ENCODE measurements at regions not wholly inside any gene's neighbourhood (a gene's known extent, or its start where the extent isn't known, plus 50 kb on each side); places are given as distances from the start of the nearest gene placed in this dataset.

GRCh38 chr5:44568519-44568918 lies 179.3 kb upstream of the FGF10 start:
- Histone ChIP-seq H3K27me3 (ENCODE audit: insufficient read depth) (no peaks in the 10 kb centered on the region), H3K9me2 (no peaks in the 10 kb centered on the region), H2AFZ (ENCODE audit: low read depth) (no peak overlapping the region), H3F3A (replicated peaks; ENCODE audit: insufficient read depth) (no peaks in the 10 kb centered on the region), H3K36me3 (replicated peaks in 1 of 2; ENCODE audit: control insufficient read depth in 1 of 2, insufficient read depth in 2 of 2, low read length in 1 of 2) (no peaks in the 10 kb centered on the region), H3K4me1 (ENCODE audit: control insufficient read depth in 1 of 2, insufficient read depth in 2 of 2, low read depth in 1 of 2, low read length in 1 of 2) (no peaks in the 10 kb centered on the region), H3K79me2 (ENCODE audit: insufficient read depth) (no peaks in the 10 kb centered on the region), H3K9me3 (no peaks in the 10 kb centered on the region), H3K4me3 (ENCODE audit: low read depth in 2 of 2, low read length in 1 of 2) (no peak overlapping the region), H3K9ac (no peak overlapping the region), H3K4me2 (no peak overlapping the region), H4K20me1 (ENCODE audit: insufficient read depth) (no peaks in the 10 kb centered on the region), H3K27ac (ENCODE audit: low read depth in 2 of 2, low read length in 1 of 2) (no peak overlapping the region)
- TF ChIP-seq CHD2 (IDR thresholded peaks at IDR 0.05; ENCODE audit: low read length, partially characterized antibody) (no peak), ELF1 (IDR thresholded peaks at IDR 0.05) (no peak), EZH2phosphoT487 (IDR thresholded peaks at IDR 0.05; ENCODE audit: borderline replicate concordance, low read depth) (no peak), IRF3 (IDR thresholded peaks at IDR 0.05; ENCODE audit: low read depth, low read length) (no peak), SMC3 (IDR thresholded peaks at IDR 0.05; ENCODE audit: low read depth, low read length) (no peak), YY1 (IDR thresholded peaks at IDR 0.05; ENCODE audit: low read depth) (no peak), EP300 (IDR thresholded peaks at IDR 0.05; ENCODE audit: borderline replicate concordance in 1 of 2, low read depth in 1 of 2, low read length in 1 of 2) (no peak), NRF1 (IDR thresholded peaks at IDR 0.05; ENCODE audit: low read depth, low read length) (no peak), MXI1 (IDR thresholded peaks at IDR 0.05; ENCODE audit: low read depth, low read length) (no peak), MEF2A (IDR thresholded peaks at IDR 0.05; ENCODE audit: borderline replicate concordance, low read depth) (no peak), GATA2 (CRISPR knock-in tag; IDR thresholded peaks at IDR 0.05) (no peak), NFIC (IDR thresholded peaks at IDR 0.05; ENCODE audit: borderline replicate concordance) (no peak)
- TF ChIP-seq, protein P1, sequence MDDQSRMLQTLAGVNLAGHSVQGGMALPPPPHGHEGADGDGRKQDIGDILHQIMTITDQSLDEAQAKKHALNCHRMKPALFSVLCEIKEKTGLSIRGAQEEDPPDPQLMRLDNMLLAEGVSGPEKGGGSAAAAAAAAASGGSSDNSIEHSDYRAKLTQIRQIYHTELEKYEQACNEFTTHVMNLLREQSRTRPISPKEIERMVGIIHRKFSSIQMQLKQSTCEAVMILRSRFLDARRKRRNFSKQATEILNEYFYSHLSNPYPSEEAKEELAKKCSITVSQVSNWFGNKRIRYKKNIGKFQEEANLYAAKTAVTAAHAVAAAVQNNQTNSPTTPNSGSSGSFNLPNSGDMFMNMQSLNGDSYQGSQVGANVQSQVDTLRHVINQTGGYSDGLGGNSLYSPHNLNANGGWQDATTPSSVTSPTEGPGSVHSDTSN (IDR thresholded peaks at IDR 0.05): no peak
- 60% methylated on average over 1 of the region's 1 CpG for WGBS (ENCODE audit: low lambda C conversion rate)
- ChIA-PET POLR2A (no interaction called here), CTCF (no interaction called here)
- DNase-seq: no peak

GRCh38 chr5:44565902-44566301 lies 176.7 kb upstream of the FGF10 start:
- Histone ChIP-seq H3K9me3 (no peaks in the 10 kb centered on the region), H3K4me1 (ENCODE audit: control insufficient read depth in 1 of 2, insufficient read depth in 2 of 2, low read depth in 1 of 2, low read length in 1 of 2) (no peaks in the 10 kb centered on the region), H3K4me2 (no peak overlapping the region), H2AFZ (ENCODE audit: low read depth) (no peak overlapping the region), H3K9me2 (no peaks in the 10 kb centered on the region), H3K4me3 (ENCODE audit: low read depth in 2 of 2, low read length in 1 of 2) (no peak overlapping the region), H3K27me3 (ENCODE audit: insufficient read depth) (no peaks in the 10 kb centered on the region), H4K20me1 (ENCODE audit: insufficient read depth) (no peaks in the 10 kb centered on the region), H3K27ac (ENCODE audit: low read depth in 2 of 2, low read length in 1 of 2) (no peak overlapping the region), H3K36me3 (replicated peaks in 1 of 2; ENCODE audit: control insufficient read depth in 1 of 2, insufficient read depth in 2 of 2, low read length in 1 of 2) (no peaks in the 10 kb centered on the region), H3K9ac (no peak overlapping the region), H3F3A (replicated peaks; ENCODE audit: insufficient read depth) (no peaks in the 10 kb centered on the region), H3K79me2 (ENCODE audit: insufficient read depth) (no peaks in the 10 kb centered on the region)
- POLR2A ChIA-PET: no interaction called here
- CTCF ChIA-PET: interaction anchor here (1.4 kb wide), 1 partner anchor 208 kb away, joined by 3 read pairs; no protein-coding TSS in a partner anchor
- no peak for DNase-seq
- 0% methylated on average over 2 of the region's 2 CpGs for WGBS (ENCODE audit: low lambda C conversion rate)
- TF ChIP-seq MAX (IDR thresholded peaks at IDR 0.05; ENCODE audit: low read depth) (no peak), NFIC (IDR thresholded peaks at IDR 0.05; ENCODE audit: borderline replicate concordance) (no peak), EP300 (IDR thresholded peaks at IDR 0.05; ENCODE audit: borderline replicate concordance in 1 of 2, low read depth in 1 of 2, low read length in 1 of 2) (no peak)
